ENCODE measurements at regions not wholly inside any gene's neighbourhood (a gene's known extent, or its start where the extent isn't known, plus 50 kb on each side); places are given as distances from the start of the nearest gene placed in this dataset.
A peak's percentile ranks its signal among the peaks of the same experiment; 100 is the strongest.
"Not testable (repeated sequence)": the region's sequence is repeated elsewhere in the genome, so short reads cannot be mapped to it uniquely, and the experiment has no call there.

DNA sequence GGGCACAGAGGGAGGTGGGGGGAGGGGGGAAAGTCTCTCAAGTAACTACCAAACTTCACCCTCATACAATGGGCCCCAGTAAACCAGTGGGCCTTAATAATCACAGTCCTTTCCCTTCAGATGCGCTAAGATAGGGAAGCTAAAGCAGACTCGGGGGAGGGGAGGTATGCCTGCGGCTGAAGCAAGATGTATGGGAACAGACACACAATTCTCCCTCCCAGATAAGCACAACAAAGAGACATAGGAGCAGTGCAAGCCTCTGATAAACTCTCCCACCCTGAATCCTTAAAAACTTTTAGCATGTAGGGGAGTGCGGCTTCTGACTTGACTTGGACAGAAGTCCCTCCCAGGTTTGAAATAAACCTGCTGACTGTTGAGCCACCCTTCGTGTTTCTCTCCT is 54.7 kb downstream of the PROP1 start:
- not testable (repeated sequence) for H3K27ac ChIP-seq

DNA sequence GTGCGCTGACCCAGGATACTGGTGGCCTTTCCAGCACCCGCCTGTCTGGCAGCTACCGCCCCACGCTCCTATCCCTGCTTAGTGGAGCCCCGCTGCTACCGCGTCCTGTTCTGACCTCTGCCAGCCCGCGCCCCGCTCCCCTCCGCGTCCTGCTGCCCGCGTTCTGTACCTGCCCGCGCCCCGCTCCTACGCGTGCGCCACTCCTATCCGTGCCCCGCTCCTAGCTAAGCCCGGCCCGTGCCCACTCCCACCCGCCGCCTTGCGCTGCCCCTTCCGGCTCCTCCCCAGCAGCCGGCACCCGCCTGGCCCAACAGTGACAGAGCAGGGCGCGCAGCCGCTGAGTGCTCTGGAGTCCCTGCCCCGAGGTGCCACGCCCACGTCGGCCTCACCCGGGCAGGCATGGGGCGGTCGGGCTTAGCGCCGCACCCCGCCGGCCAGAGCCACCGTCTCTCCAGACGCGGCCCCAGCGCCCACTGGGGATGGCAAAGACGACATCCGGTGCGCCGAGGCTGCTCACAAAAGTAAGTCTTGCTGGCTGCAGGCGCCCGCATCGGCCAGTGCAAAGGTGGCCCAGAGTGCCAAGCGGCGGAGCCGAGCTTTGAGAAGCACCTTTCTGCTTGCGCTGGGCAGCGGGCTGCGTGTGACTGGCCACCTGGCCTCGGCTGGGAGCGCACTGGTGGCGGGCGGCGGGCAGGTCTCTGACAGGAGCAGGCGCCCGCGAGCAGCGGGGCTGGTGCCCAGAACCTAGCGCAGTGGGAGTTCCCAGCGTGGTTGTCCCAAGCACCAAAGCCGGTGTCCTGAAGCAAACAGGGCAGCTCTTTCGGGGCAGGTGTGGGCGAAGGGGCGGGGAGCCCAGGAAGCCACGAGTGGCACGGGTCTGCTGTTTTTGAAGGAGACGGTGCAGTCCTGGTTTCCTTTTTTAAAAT is 56.5 kb downstream of the PROP1 start:
- peak overlapping the region; percentile 27; the same call in 1 of the 2 replicates for H3K27ac ChIP-seq

DNA sequence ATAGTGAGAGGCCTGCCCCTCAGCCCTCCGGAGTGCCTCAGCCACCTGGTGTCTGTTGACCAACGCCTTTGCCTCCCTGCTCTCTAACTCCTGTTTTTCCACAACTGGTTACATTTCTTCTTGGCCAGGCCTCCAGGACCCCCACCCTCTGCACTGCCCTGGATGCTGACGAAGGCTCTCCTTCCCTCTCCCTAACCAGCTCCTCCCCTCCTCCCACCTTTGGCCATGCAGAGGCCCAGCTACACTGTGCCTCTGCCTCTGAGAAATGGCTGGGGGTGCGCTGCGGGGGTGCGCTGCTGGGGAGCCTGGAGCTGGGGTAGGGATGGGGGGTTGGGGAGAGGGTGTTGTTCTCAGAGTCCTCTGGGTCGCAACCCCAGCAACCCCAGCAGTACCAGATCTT is 57.3 kb downstream of the PROP1 start:
- peak overlapping the region; percentile 27; the same call in 1 of the 2 replicates for H3K27ac ChIP-seq

DNA sequence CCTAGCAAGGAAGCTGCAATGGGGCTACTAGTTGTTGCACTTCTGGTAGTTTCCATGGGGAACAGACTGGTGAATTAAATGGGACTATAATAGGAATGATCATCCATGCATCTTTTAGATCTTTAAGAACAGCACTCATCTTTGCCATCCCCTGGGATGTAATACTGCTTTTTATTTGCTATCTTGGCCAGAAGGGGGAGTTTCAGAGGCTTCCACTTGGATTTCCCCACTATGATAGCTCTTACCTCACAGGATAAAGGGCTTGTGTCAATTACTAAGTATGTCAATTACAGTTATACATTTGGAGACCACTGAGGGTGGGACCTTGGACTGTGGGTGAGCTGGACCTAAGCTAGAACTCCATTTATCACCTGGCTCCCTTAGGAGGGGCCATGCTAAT is 61.8 kb downstream of the PROP1 start:
- TF ChIP-seq, protein P1, sequence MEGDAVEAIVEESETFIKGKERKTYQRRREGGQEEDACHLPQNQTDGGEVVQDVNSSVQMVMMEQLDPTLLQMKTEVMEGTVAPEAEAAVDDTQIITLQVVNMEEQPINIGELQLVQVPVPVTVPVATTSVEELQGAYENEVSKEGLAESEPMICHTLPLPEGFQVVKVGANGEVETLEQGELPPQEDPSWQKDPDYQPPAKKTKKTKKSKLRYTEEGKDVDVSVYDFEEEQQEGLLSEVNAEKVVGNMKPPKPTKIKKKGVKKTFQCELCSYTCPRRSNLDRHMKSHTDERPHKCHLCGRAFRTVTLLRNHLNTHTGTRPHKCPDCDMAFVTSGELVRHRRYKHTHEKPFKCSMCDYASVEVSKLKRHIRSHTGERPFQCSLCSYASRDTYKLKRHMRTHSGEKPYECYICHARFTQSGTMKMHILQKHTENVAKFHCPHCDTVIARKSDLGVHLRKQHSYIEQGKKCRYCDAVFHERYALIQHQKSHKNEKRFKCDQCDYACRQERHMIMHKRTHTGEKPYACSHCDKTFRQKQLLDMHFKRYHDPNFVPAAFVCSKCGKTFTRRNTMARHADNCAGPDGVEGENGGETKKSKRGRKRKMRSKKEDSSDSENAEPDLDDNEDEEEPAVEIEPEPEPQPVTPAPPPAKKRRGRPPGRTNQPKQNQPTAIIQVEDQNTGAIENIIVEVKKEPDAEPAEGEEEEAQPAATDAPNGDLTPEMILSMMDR (conservative IDR thresholded peaks at IDR 0.05) = peak; percentile 43; the same call in 1 of the 2 replicates
- H3K27ac ChIP-seq = not testable (repeated sequence)

DNA sequence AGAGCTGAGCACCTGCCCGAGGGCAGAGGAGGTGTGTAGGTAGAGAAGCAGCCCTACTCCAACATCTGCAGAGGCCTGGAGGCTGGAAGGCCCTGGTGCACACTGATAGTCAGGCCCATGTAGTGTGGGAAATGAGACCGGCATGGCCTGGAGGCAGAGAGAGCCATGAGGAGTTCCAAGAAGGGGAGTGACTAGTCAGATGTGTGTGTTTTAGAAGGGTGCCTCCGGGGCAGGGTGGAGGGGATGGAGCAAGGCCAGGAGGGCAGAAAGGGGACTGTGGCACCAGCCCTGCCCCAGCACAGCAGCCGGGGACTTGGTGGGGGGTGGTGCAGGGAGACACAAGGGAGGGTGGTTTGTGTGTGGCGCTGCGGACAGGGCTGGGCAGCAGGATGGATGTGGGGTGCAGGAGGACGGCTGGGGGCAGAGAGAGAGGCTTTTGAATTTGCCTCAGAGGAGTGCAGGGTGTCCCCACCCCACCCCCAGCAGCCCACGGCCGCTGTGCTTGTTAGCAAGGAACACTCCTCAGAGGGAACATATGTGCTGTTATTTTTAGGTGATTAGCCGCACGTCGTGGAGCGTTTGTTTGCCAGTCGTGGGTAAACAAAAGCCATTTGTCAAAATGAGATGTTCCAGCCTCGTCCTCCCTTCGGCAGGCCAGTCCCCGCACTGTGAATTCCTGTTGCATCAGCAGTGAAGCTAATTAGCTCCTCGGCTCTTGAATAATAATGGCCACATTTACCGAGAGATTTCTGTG is 65.6 kb downstream of the PROP1 start:
- H3K27ac ChIP-seq = not testable (repeated sequence)

DNA sequence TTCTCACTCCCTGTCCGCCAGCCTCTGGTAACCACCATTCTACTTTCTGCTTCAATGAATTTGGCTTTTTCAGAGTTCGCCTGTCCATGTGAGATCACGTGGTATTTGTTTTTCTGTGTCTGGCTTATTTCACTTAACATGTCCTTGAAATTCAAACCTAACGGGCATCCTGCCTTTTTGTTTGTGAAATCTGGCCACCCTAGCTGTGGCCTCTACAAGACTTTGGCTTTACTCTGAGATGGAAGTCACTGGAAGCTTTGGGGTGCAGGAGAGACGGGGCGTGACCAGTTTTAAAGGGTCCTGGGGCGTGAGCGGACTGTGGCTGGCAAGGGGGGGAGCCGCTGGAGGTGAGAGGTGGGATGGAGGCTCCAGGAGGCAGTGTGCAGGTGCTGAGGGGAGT is 66.4 kb downstream of the PROP1 start:
- not testable (repeated sequence) for H3K27ac ChIP-seq

DNA sequence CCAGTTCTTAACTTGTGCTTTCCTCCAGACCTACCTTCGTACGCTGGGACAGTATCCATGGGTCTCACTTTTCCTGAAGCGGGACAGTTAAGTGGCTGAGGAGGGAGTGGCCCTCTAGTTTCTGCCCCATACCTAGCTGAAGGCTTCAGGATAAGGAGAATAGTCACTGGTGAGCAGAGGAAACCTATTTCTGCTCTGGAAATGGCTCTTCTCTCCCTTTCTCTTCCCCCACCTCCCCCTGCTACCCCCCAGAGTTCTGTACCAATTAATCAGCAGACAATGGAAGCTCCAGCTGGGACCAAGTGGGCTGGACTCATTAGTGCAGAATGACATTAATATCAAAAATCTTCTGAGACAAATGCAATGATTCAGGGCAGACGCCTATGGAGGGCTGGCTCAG is 68.5 kb downstream of the PROP1 start:
- not testable (repeated sequence) for H3K27ac ChIP-seq

DNA sequence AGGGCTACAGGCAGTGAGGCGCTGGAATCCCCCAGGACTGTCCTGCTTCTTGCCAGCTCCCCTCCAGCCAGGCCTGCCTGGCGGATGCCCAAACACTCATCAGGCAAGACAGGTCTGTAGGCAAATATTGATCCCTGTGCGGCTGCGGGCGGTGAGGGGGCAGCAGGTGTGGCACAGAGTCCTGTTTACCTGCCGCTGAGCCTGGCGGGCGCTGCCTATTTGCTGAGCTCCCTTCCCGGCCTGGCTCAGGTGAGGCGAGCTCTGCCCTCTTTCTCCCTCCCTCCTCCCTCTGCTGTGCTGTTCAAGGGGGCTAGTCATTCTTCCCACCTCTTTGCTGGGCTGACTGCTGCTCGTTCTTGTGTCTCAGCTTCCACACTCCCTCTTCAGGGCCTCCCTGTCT is 71.5 kb downstream of the PROP1 start:
- not testable (repeated sequence) for H3K27ac ChIP-seq

DNA sequence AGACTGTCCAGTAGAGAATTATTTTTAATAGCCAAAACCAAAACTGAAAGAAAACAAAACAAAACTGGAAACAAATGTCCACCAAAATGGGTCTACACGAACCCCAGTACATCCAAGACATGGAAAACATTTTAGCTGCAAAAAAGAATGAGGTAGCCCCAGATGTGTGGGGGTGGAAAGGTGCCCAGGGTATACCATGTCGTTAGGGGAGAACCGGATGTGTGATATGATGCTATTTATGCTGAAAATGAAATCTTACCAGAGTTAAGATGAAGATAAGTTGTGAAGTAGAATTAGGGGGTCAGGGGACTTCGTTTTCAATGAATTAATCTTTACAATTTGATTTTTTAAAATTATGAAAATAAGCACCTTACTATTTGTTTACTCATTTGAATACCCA is 72.2 kb downstream of the PROP1 start:
- not testable (repeated sequence) for H3K27ac ChIP-seq

DNA sequence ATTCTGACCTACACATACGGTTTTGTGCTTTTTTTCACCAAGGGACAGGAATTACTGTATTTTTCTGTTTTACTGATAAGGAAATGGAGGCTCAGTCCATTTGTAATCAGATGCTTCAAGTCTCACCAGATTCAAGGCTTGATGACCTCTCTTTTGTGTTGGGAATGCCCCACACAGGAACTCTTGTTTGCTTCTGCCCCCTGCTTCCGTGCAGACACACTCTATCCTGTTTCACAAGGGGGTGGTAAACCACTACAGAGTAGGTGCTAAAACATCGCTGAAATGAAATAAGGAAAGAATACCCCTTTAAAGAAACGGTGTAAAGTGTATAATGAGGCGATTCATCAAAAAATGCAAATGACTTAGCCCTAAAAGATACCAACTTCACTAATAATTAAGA is 72.9 kb downstream of the PROP1 start:
- H3K27ac ChIP-seq = not testable (repeated sequence)

DNA sequence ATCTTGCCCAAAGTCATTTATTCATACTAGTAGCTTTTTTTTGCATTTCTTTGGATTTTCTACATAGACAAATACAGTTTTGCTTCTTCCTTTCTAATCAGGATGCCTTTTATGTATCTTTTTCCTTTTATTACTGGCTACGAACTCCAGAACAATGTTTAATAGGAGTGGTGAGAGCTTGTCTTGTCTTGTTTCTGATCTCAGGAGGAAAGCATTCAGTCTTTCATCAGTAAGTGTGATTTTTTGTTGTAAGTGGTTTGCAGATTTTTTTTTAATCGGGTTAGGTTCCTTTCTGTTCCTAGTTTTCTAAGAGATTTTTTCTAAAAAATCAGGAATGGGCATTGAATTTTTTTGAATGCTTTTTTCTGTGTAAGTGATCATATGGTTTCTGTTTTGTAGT is 86.8 kb downstream of the PROP1 start:
- not testable (repeated sequence) for H3K27ac ChIP-seq

DNA sequence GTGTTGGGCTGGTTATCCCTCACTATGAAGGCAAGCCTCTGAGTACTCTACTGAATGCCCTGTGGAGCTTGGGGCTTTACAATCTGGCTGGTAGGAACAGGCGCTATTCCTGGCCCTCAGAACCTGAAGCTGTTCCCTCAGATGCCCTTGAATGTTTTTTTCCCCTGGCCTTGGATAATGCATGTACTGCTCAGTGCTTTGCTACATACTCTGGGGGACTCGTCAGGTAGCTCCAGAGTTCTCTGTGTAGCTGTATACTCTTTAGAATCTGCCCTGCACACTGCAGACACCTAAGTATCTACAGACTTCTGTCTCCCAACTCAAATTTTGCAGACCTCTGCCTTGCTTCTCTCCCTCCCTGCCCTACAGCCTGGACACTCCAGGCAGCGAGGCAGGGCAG is 93.2 kb downstream of the PROP1 start:
- H3K27ac ChIP-seq = not testable (repeated sequence)

DNA sequence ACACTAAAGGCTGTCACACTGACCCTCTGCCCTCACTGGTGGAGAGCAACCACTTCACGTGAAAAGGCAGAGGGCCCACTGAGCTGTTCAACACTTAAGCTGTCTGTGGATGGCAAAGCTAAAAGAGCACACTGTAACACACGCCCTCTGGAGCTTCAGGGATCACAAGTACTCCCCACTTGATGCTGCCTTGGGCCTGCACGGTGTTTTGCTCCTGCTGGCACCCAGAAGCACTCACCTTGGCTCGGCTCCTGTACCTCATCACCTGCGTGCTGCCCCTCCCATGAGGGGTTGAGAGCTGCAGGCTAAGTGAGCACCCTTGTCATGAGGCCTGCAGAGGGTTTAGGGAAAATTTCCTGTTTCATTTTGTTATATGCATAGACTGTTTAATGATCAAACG is 96.0 kb downstream of the PROP1 start:
- H3K27ac ChIP-seq = not testable (repeated sequence)

DNA sequence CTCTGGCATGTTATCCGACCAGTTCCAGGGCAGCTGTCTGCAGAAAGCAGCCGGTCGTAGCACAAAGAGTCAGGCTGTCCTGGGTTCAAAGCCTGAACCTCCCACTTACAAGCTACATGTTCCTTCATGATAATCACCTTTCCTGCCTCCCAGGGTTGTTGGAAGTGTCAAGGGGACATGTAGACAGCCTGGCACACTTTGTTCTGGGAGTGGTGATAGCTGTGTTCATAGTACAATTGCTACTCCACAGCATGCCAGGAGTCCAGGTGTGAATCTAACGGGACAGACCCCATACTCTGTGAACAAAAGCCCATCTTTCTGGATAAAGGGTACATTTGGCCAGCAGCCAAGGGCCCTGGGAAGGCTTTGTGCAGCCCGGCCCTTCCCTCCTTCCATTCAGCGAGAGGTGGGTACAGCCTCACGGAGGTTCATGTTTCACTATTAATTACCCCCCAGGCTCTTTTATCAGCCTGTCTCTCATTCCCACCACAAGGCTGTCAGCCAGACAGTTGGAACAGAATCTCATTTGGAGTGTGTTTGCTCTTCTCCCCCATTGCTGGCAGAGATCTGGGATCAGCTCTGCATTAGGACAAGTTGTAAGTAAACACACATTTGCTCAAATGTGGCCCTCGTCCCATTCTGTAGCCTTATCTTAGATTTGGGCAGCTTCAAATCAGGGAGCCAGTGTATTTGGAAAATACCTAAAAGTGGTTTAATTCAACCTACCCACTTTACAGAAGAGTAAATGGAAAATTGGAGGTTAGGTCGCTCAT is 101.2 kb downstream of the PROP1 start:
- H3K27ac ChIP-seq = not testable (repeated sequence)

DNA sequence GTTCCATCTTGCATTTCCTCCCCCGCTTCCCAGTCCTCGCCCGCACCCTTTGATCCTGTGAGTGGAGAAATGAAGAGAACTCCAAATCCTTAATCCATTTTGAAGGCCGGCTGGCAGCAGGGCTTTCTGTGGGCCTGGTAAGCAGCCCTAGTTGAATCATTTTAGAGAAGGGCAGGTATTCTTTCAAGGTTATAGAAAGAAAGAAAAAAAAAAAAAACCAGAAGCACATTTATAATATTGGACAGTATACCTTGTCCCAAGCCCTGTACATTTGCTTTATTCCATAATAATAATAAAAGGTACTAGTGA is 103.7 kb downstream of the PROP1 start:
- H3K27ac ChIP-seq = not testable (repeated sequence)

DNA sequence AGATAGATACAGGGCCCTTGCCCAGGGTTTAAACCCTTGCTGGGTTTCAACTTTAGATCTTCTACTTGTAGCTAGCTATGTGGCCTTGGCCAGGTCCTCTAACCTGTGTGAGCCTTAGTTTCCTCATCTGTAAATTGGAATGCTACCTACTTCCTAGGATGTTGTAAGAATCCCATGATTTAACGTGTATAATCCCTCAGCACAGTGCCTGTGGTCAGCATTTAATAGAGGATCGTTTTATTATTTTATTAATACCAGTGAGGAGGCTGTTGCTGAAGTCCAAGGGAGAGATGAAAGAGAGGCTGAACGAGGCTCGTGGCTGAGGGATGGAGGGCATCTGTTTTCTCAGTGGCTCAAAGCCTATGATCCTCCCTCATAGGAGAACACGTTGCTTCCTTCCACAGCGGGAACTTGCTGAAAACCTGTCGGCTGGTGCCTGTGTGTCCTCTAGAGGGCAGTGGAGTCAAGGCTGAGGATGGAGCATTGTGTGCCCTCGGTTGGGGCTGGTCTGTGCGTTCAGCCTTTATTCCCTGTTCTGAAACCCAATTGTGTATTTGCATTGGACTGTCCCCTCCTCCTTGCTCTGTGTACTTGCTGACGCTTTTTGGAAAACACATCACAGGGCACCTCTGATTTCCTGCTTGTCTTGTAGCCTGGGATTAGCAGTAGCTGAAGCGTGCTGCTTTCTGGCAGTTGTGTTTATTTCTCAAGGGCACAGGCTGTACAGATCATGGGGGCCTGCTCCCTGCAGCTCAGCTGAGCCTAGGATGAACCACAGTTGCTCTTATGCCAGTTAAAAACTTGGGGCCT is 104.3 kb downstream of the PROP1 start:
- H3K27ac ChIP-seq = not testable (repeated sequence)

DNA sequence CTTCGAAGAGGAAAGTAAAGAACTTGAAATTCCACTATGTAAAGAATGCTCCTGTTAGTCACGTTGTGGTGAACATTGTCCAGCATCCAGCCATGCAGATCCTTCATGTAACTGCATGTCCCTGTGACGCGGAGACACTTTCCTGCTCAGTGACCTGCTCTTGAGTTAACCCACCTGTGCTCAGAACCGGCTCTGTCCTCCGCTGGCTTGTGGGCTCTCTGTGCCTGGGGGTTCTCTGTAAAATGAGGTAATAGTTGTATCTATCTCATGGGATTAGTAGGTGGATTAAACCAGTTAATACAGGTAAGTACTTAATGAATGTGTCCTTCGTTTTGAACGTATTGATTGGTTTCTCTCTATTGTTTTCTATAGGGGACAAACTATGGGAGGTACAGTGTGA is 100.6 kb upstream of the FAM153A start:
- not testable (repeated sequence) for H3K27ac ChIP-seq

DNA sequence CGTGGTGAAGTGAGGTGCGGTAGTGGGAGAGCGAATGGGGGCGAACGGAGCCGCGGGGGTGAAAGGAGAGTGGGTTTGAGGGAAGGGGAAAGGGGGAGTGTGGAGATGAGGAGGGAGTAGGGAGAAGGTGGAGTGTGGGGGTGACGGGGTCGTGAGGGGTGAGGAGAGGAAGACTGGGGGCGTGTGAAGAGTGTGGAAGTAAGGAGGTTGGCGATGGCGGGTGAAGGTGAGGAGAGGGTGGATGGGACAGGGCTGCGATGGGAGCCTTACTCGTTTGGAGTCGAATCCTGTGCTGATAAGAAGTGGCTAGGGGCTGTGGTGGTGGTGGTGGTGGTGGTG is 93.2 kb upstream of the FAM153A start:
- not testable (repeated sequence) for H3K27ac ChIP-seq

DNA sequence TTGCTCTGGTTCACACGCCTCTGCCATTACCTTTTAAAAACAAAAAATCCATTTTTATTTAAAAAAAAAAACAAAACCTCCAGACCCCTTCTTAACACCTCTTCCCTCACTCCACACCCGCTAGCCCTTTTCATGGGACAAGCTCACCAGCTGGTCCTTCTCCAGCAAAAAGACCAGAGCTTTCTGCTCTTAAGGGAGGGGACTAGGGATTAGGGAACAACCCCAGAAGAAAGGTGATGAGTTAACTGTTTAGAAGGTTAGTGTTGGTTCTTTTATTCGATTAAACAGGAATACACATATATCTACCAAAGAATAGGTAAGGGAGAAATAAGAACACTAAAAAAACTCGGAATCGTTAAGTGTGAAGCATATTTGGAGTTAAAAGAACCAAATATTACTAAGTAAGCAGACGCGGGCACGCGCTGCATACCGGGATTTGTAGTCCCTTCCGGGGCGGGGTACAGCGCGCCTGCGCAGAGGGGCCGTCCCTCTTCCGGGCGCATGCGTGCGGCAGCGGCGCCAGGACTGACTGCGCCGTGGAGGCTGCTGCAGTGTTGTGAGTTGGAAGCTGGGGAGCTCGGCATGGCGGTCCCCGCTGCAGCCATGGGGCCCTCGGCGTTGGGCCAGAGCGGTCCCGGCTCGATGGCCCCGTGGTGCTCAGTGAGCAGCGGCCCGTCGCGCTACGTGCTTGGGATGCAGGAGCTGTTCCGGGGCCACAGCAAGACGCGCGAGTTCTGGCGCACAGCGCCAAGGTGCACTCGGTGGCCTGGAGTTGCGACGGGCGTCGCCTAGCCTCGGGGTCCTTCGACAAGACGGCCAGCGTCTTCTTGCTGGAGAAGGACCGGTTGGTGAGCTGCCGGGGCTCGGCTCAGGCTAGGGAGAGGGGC is 92.6 kb upstream of the FAM153A start:
- not testable (repeated sequence) for H3K27ac ChIP-seq
